Prostate gland (tissue), 2 donors: ENCODE measurements at regions not wholly inside any gene's neighbourhood (a gene's known extent, or its start where the extent isn't known, plus 50 kb on each side); places are given as distances from the start of the nearest gene placed in this dataset.

Experiments
- DNase-seq: peaks from one replicate; pipeline ENCODE4 v3.0.0-alpha.2; 2019; ENCODE audit warnings: low spot score
- H3K27ac ChIP-seq, 2 donors: fragments of 200-600 bp; sonication (generic); 2 replicates each; pipeline ENCODE4 v1.5.1; 2017 to 2019
- H3K27me3 ChIP-seq: fragments of 200-600 bp; sonication (generic); replicated peaks from 2 replicates; pipeline ENCODE4 v1.5.1; 2019; ENCODE audit not compliant: insufficient read depth
- H3K36me3 ChIP-seq, 2 donors: fragments of 200-600 bp; sonication (generic); 1 replicate in 1 of 2; 2 replicates in 1 of 2; pipeline versions ENCODE4 v1.5.1 to v1.8.1; 2017 to 2019
- H3K4me1 ChIP-seq: fragments of 200-600 bp; sonication (generic); replicated peaks from 2 replicates; pipeline ENCODE4 v1.5.1; 2019
- H3K4me3 ChIP-seq, 2 donors: fragments of 200-600 bp; sonication (generic); 2 replicates each; pipeline ENCODE4 v1.5.1; 2017 to 2019
- H3K9me3 ChIP-seq: fragments of 200-600 bp; sonication (generic); 2 replicates; pipeline ENCODE4 v1.5.1; 2017
- POLR2A ChIP-seq: fragments of 450-650 bp; IDR thresholded peaks from one replicate; pipeline ENCODE4 v1.6.1; 2016; ENCODE audit warnings: antibody characterized with exemption, mild to moderate bottlenecking
- POLR2AphosphoS5 ChIP-seq: sonication (generic); formaldehyde crosslinking; IDR thresholded peaks from one replicate; pipeline ENCODE4 v1.6.1; 2017; ENCODE audit warnings: antibody characterized with exemption
- WGBS: methylation state at CpG from one replicate; pipeline ENCODE4 v1.1.5; 2018; 5-methylcytosine and 5-hydroxymethylcytosine counted together
- intact Hi-C: fragments of 100-400 bp; cut with DNase I; formaldehyde crosslinking; loops from one replicate; pipeline ENCODE4 v1.14.2; 2022
- TF ChIP-seq, protein P1 (sequence below), 4 experiments: fragments of 200-600 bp in 2 of 4; fragments of 450-650 bp in 2 of 4; sonication (generic) in 2 of 4; IDR thresholded peaks; 1 replicate in 3 of 4; 2 replicates in 1 of 4; pipeline ENCODE4 v1.5.1; 2016 to 2019; ENCODE audit warnings: antibody characterized with exemption in 4 of 4, mild to moderate bottlenecking in 2 of 4, moderate library complexity in 2 of 4

DNA sequence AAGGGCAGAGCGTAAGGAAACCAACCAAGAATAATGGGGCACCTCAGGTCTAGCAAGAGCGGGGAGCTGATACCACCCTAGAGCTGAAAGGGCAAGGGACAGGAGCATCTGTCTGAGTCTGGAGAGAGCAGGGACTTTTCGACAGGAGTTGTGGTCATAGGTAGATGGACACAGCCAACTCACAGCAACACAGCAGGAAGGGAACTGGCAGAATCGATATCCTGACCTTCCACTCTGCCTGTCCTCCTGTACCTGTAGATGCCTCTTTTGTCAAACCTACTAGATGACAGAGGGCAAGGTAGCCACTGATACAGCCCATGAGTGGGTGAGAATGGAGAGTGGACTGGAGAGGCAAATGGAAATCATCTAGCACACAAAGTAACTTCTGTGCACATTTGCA is 247.2 kb upstream of the EGLN3 start:
- Histone ChIP-seq H3K4me1 (no peaks in the 10 kb centered on the region), H3K4me3 (no peak overlapping the region), H3K27ac (no peak overlapping the region), H3K36me3 (no peaks in the 10 kb centered on the region), H3K27me3 (no peaks in the 10 kb centered on the region), H3K9me3 (no peaks in the 10 kb centered on the region)
- no peak for DNase-seq
- 97% methylated on average over 4 of the region's 4 CpGs for WGBS
- no peak for TF ChIP-seq POLR2AphosphoS5
- no peak for TF ChIP-seq POLR2A
- TF ChIP-seq, protein P1, sequence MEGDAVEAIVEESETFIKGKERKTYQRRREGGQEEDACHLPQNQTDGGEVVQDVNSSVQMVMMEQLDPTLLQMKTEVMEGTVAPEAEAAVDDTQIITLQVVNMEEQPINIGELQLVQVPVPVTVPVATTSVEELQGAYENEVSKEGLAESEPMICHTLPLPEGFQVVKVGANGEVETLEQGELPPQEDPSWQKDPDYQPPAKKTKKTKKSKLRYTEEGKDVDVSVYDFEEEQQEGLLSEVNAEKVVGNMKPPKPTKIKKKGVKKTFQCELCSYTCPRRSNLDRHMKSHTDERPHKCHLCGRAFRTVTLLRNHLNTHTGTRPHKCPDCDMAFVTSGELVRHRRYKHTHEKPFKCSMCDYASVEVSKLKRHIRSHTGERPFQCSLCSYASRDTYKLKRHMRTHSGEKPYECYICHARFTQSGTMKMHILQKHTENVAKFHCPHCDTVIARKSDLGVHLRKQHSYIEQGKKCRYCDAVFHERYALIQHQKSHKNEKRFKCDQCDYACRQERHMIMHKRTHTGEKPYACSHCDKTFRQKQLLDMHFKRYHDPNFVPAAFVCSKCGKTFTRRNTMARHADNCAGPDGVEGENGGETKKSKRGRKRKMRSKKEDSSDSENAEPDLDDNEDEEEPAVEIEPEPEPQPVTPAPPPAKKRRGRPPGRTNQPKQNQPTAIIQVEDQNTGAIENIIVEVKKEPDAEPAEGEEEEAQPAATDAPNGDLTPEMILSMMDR (IDR thresholded peaks at IDR 0.05) = no peak
- intact Hi-C loops = no loop called here

DNA sequence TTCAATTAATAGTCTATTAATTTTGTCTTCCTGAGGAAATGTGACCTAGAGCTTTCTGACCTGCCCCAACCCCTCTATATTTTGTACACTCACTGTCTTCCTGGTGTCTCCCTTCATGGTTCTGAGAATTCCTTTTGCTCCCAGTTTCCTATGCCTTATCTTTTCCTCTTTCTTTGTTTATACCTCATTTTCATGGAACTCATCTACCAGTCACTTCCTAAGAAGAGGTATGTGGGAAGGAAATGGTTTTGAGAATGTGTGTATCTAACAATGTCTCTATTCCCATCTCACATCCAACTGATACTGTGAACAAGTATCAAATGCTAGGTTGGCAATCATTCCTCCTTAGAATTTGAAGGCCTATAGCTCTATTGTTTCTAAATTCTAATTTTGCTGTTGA is 245.1 kb upstream of the EGLN3 start:
- H3K9me3 ChIP-seq = no peaks in the 10 kb centered on the region
- intact Hi-C loops = no loop called here

DNA sequence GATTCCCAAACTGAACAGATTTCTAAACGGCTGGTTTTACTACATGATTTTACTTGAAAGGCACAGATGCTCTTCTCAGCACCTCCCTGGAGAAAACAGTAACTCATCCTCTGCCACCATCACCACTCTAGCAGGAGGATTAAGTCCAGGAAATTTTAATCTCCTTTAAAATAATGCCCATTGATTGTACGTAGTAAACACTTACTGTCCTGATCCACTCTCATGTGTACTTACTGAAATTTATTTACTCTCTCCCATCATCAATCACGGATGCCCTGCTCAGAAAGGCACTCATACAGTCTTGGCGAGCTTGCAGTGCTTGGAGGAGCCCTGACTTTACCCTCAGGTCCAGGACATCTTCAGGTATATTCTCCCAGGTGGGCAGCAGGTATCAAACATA is 239.8 kb upstream of the EGLN3 start:
- Histone ChIP-seq H3K4me1 (no peaks in the 10 kb centered on the region), H3K36me3 (no peaks in the 10 kb centered on the region), H3K27ac (no peak overlapping the region), H3K4me3 (no peak overlapping the region), H3K27me3 (no peaks in the 10 kb centered on the region), H3K9me3 (no peaks in the 10 kb centered on the region)
- TF ChIP-seq POLR2A (no peak), POLR2AphosphoS5 (no peak)
- TF ChIP-seq, protein P1 (IDR thresholded peaks at IDR 0.05) = no peak
- DNase-seq = no peak
- intact Hi-C loops = no loop called here
- 63% methylated on average over 4 of the region's 4 CpGs for WGBS

More for the DNA sequence above, 245.1 kb upstream of the EGLN3 start:
- no peak for TF ChIP-seq POLR2A
- H3K4me3 ChIP-seq = no peak overlapping the region
- DNase-seq = no peak
- H3K27ac ChIP-seq = no peak overlapping the region
- no peaks in the 10 kb centered on the region for H3K27me3 ChIP-seq
- no peaks in the 10 kb centered on the region for H3K36me3 ChIP-seq
- no peaks in the 10 kb centered on the region for H3K4me1 ChIP-seq

DNA sequence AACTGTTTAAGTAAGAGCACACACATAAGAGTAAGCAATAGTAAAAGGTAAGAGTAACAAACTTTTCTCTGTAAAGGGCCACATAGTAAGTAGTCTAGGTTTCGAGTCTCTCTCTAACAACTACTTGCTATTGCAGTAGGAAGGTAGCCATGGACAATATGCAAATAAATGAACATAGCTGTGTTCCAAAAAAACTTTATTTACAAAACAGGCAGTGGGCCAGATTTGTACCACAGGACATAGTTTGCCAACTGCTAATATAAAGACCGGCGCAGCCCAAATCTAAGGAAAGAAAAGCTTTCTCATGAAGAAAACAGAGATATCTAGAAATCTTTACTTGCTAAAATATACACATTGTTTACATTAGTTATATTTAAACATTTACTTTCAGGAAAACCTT is 239.0 kb upstream of the EGLN3 start:
- DNase-seq = no peak
- 81% methylated on average over 3 of the region's 3 CpGs for WGBS
- intact Hi-C loops = no loop called here
- TF ChIP-seq POLR2AphosphoS5 = no peak
- no peak for TF ChIP-seq POLR2A
- TF ChIP-seq, protein P1 (IDR thresholded peaks at IDR 0.05) = no peak
- Histone ChIP-seq H3K27me3 (no peaks in the 10 kb centered on the region), H3K9me3 (no peaks in the 10 kb centered on the region), H3K4me1 (no peaks in the 10 kb centered on the region), H3K4me3 (no peak overlapping the region), H3K27ac (no peak overlapping the region), H3K36me3 (no peaks in the 10 kb centered on the region)

DNA sequence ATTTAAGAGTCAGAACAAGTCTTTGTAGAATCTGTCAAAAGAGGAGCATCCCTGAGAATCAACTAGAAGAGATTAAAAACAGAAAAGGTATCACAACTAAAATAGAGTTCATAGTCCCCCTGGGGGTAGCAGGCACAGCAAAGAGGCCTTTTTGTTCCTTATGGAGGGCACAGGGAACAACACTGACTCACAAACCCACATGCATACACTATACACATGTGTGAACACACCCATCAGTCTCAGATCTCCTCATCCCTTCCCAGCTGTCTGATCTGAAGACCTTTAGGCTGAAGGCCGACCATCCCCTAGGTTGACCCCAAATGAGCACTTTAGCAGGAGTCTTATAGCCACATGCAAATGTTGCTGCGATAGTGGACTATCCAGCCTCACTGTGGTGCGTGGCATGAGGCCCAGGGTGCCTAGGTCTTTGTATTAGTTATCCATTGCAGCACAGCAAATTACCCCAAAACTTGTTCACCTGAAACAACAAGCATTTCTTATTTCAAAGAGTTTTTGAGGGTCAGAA is 236.7 kb upstream of the EGLN3 start:
- intact Hi-C loops = no loop called here
- Histone ChIP-seq H3K4me3 (no peak overlapping the region), H3K27me3 (no peaks in the 10 kb centered on the region), H3K4me1 (no peaks in the 10 kb centered on the region), H3K36me3 (no peaks in the 10 kb centered on the region), H3K9me3 (no peaks in the 10 kb centered on the region), H3K27ac (no peak overlapping the region)
- WGBS = 100% methylated on average over 3 of the region's 3 CpGs
- DNase-seq = no peak
- TF ChIP-seq POLR2A (no peak), POLR2AphosphoS5 (no peak)
- TF ChIP-seq, protein P1 (IDR thresholded peaks at IDR 0.05) = no peak
